DND-41 (cell line): ENCODE measurements at regions not wholly inside any gene's neighbourhood (a gene's known extent, or its start where the extent isn't known, plus 50 kb on each side); places are given as distances from the start of the nearest gene placed in this dataset.

ENCODE experiments used
- EZH2 ChIP-seq: IDR thresholded peaks from 3 replicates; pipeline ENCODE4 v1.6.1; 2012; ENCODE audit warnings: borderline replicate concordance, low read depth, mild to moderate bottlenecking, moderate library complexity, low read length, inconsistent platforms; ENCODE audit not compliant: severe bottlenecking
- TF ChIP-seq, protein P1 (sequence below): IDR thresholded peaks from 2 replicates; pipeline ENCODE4 v1.5.1; 2012; ENCODE audit warnings: borderline replicate concordance, low read length, moderate library complexity, mild to moderate bottlenecking; ENCODE audit not compliant: poor library complexity, severe bottlenecking; ENCODE audit errors: extremely low read depth

GRCh38 chr11:116647305-116648080, 125.3 kb downstream of the BUD13 start:
- TF ChIP-seq, protein P1, sequence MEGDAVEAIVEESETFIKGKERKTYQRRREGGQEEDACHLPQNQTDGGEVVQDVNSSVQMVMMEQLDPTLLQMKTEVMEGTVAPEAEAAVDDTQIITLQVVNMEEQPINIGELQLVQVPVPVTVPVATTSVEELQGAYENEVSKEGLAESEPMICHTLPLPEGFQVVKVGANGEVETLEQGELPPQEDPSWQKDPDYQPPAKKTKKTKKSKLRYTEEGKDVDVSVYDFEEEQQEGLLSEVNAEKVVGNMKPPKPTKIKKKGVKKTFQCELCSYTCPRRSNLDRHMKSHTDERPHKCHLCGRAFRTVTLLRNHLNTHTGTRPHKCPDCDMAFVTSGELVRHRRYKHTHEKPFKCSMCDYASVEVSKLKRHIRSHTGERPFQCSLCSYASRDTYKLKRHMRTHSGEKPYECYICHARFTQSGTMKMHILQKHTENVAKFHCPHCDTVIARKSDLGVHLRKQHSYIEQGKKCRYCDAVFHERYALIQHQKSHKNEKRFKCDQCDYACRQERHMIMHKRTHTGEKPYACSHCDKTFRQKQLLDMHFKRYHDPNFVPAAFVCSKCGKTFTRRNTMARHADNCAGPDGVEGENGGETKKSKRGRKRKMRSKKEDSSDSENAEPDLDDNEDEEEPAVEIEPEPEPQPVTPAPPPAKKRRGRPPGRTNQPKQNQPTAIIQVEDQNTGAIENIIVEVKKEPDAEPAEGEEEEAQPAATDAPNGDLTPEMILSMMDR = no peak
- no peak for TF ChIP-seq EZH2
